ENCODE measurements at regions not wholly inside any gene's neighbourhood (a gene's known extent, or its start where the extent isn't known, plus 50 kb on each side); places are given as distances from the start of the nearest gene placed in this dataset.

GRCh38 chr2:239545741-239546392 lies 145.0 kb upstream of the HDAC4 start:
- Histone ChIP-seq H3K9me3 (replicated peaks; ENCODE audit: control insufficient read depth, insufficient read depth, low read length) (no peaks in the 10 kb centered on the region; the same call in 2 of the 3 replicates), H3K4me3 (no peak overlapping the region), H3K27me3 (replicated peaks in 1 of 2; ENCODE audit: control insufficient read depth in 2 of 2, insufficient read depth in 2 of 2, low read length in 1 of 2) (peaks cover 0 to 4% of the 10 kb centered on the region in 2 experiments; a peak in 1 of 4 replicates), H3K4me1 (ENCODE audit: control insufficient read depth, insufficient read depth, low read length) (no peaks in the 10 kb centered on the region), H4K20me1 (ENCODE audit: control insufficient read depth, insufficient read depth) (no peaks in the 10 kb centered on the region), H3K36me3 (ENCODE audit: control insufficient read depth in 2 of 2, insufficient read depth in 2 of 2, low read length in 1 of 2) (no peaks in the 10 kb centered on the region), H3K4me2 (ENCODE audit: control insufficient read depth, insufficient read depth) (no peak overlapping the region), H3K9ac (ENCODE audit: control insufficient read depth, insufficient read depth, low read length) (no peak overlapping the region), H2AFZ (ENCODE audit: control insufficient read depth, low read depth, low read length) (no peak overlapping the region), H3K79me2 (ENCODE audit: control insufficient read depth, insufficient read depth, low read length) (no peaks in the 10 kb centered on the region), H3K27ac (ENCODE audit: control insufficient read depth, insufficient read depth) (no peak overlapping the region)
- RAD21 ChIA-PET (ENCODE audit: unreplicated experiment), result no interaction called here
- no peak for ATAC-seq
- intact Hi-C loops (cut with micrococcal nuclease; ENCODE audit: unreplicated experiment), result no loop called here
- TF ChIP-seq ELK1 (IDR thresholded peaks at IDR 0.05; ENCODE audit: low read depth, low read length) (no peak), BMI1 (IDR thresholded peaks at IDR 0.05; ENCODE audit: borderline replicate concordance) (no peak), NR2C1 (IDR thresholded peaks at IDR 0.05) (no peak), BRCA1 (IDR thresholded peaks at IDR 0.05; ENCODE audit: low read depth, low read length) (no peak), ZZZ3 (IDR thresholded peaks at IDR 0.05; ENCODE audit: control insufficient read depth, insufficient read length, low read depth) (no peak), NKRF (conservative IDR thresholded peaks at IDR 0.05) (no peak), MEF2B (IDR thresholded peaks at IDR 0.05; ENCODE audit: partially characterized antibody, poor library complexity, severe bottlenecking) (no peak), PRDM15 (CRISPR knock-in tag; IDR thresholded peaks at IDR 0.05) (no peak)
- FAIRE-seq, result no peak
- DNase-seq (ENCODE audit: low read depth, low spot score), result no peak
- SMC1A ChIA-PET (ENCODE audit: uncharacterized antibody, unreplicated experiment), result no interaction called here
- POLR2A ChIA-PET, result no interaction called here
- BruUV-seq (replicated peaks), result no TSS peak
- CTCF ChIA-PET, result no interaction called here
- in situ Hi-C loops (cut with MboI), result no loop called here
- 47% methylated on average over 13 of the region's 14 CpGs for WGBS (ENCODE audit: insufficient coverage, insufficient replicate concordance, low lambda C conversion rate, missing lambda C conversion rate)

Measured in GM12878 (cell line).